WTC11 (cell line): ENCODE measurements at regions not wholly inside any gene's neighbourhood (a gene's known extent, or its start where the extent isn't known, plus 50 kb on each side); places are given as distances from the start of the nearest gene placed in this dataset.

Experiments used
- ATAC-seq: fragments of 200-7000 bp; cut with Tn5 transposase; 2 replicates; pipeline ENCODE4 v1.10.0; 2021; ENCODE audit warnings: mild to moderate bottlenecking, moderate library complexity
- CTCF ChIA-PET: fragments of 300-600 bp; sonication (Branson Sonifier 250); formaldehyde crosslinking; loops from one replicate; lab custom pipeline; 2021; ENCODE audit warnings: antibody characterized with exemption; lab: Charles Lee
- POLR2A ChIA-PET: fragments of 350-600 bp; sonication (Branson Sonifier 250); formaldehyde crosslinking; loops from one replicate; lab custom pipeline; 2021; ENCODE audit warnings: antibody characterized with exemption; lab: Charles Lee
- DNase-seq: peaks from one replicate; pipeline ENCODE4 v3.0.0; 2021; ENCODE audit warnings: low spot score
- H3K27ac Mint-ChIP-seq: 2 replicates; pipeline ENCODE4 v1.8.0; 2021; ENCODE audit warnings: mixed read lengths
- H3K27me3 Mint-ChIP-seq: 2 replicates; pipeline ENCODE4 v1.8.0; 2021; ENCODE audit warnings: low read depth, mild to moderate bottlenecking, moderate library complexity, mixed read lengths
- H3K36me3 Mint-ChIP-seq: 2 replicates; pipeline ENCODE4 v1.8.0; 2021; ENCODE audit warnings: mixed read lengths
- H3K4me1 Mint-ChIP-seq: 2 replicates; pipeline ENCODE4 v1.8.0; 2022; ENCODE audit warnings: mixed read lengths
- H3K4me3 Mint-ChIP-seq: 2 replicates; pipeline ENCODE4 v1.8.0; 2021; ENCODE audit warnings: mild to moderate bottlenecking, moderate library complexity, mixed read lengths
- H3K9me3 Mint-ChIP-seq: 2 replicates; pipeline ENCODE4 v1.8.0; 2021; ENCODE audit warnings: mixed read lengths
- ATF1 ChIP-seq: sonication (generic); formaldehyde crosslinking; IDR thresholded peaks from 2 replicates; pipeline ENCODE4 v1.8.1; 2023; ENCODE audit warnings: mild to moderate bottlenecking, moderate library complexity, missing genetic modification reagents
- EMX1 ChIP-seq: fragments of 250-450 bp; sonication (Bioruptor Pico); IDR thresholded peaks from 2 replicates; pipeline ENCODE4 v1.8.0; 2021; ENCODE audit warnings: mild to moderate bottlenecking
- JAZF1 ChIP-seq: fragments of 250-450 bp; sonication (Bioruptor Pico); IDR thresholded peaks from 2 replicates; pipeline ENCODE4 v1.9.0; 2021; ENCODE audit warnings: moderate library complexity, mild to moderate bottlenecking, inconsistent platforms
- MXD4 ChIP-seq: fragments of 250-450 bp; sonication (Bioruptor Pico); IDR thresholded peaks from 2 replicates; pipeline ENCODE4 v1.8.0; 2021; ENCODE audit warnings: mild to moderate bottlenecking, moderate library complexity, borderline replicate concordance
- RORB ChIP-seq: fragments of 250-450 bp; sonication (Bioruptor Pico); IDR thresholded peaks from 2 replicates; pipeline ENCODE4 v1.9.0; 2021; ENCODE audit warnings: mild to moderate bottlenecking
- SMAD3 ChIP-seq: sonication (generic); formaldehyde crosslinking; IDR thresholded peaks from 2 replicates; pipeline ENCODE4 v1.8.0; 2022; ENCODE audit warnings: missing genetic modification reagents, mild to moderate bottlenecking, borderline replicate concordance
- ZNF232 ChIP-seq: sonication (generic); formaldehyde crosslinking; IDR thresholded peaks from 2 replicates; pipeline ENCODE4 v1.8.0; 2022; ENCODE audit warnings: mild to moderate bottlenecking, missing genetic modification reagents
- ZNF671 ChIP-seq: fragments of 250-450 bp; sonication (Bioruptor Pico); IDR thresholded peaks from 2 replicates; pipeline ENCODE4 v1.8.0; 2021; ENCODE audit warnings: mild to moderate bottlenecking
- TF ChIP-seq, protein P1 (sequence below): sonication (generic); formaldehyde crosslinking; IDR thresholded peaks from 2 replicates; pipeline ENCODE4 v1.8.0; 2022; ENCODE audit warnings: mild to moderate bottlenecking, missing genetic modification reagents
- TF ChIP-seq, protein P2 (sequence below): sonication (generic); formaldehyde crosslinking; IDR thresholded peaks from 2 replicates; pipeline ENCODE4 v1.8.1; 2022; ENCODE audit warnings: low read depth, mild to moderate bottlenecking, moderate library complexity, missing genetic modification reagents, borderline replicate concordance
- TF ChIP-seq, protein P3 (sequence below): sonication (generic); formaldehyde crosslinking; IDR thresholded peaks from 2 replicates; pipeline ENCODE4 v1.8.1; 2023; ENCODE audit warnings: mild to moderate bottlenecking, missing genetic modification reagents, borderline replicate concordance
- TF ChIP-seq, protein P4 (sequence below): sonication (generic); formaldehyde crosslinking; IDR thresholded peaks from 2 replicates; pipeline ENCODE4 v1.8.0; 2023; ENCODE audit warnings: missing genetic modification reagents
- TF ChIP-seq, protein P5 (sequence below): sonication (generic); formaldehyde crosslinking; conservative IDR thresholded peaks from 2 replicates; pipeline ENCODE4 v1.8.1; 2022; ENCODE audit warnings: mild to moderate bottlenecking, missing genetic modification reagents
- TF ChIP-seq, protein P6 (sequence below): fragments of 250-450 bp; sonication (Bioruptor Pico); IDR thresholded peaks from 2 replicates; pipeline ENCODE4 v1.9.0; 2021; ENCODE audit warnings: mild to moderate bottlenecking
- TF ChIP-seq, protein P7 (sequence below): fragments of 250-450 bp; sonication (Bioruptor Pico); IDR thresholded peaks from 2 replicates; pipeline ENCODE4 v1.9.0; 2021; ENCODE audit warnings: mild to moderate bottlenecking, borderline replicate concordance
- TF ChIP-seq, protein P8 (sequence below): sonication (generic); formaldehyde crosslinking; IDR thresholded peaks from 2 replicates; pipeline ENCODE4 v1.8.0; 2022; ENCODE audit warnings: mild to moderate bottlenecking, missing genetic modification reagents
- TF ChIP-seq, protein P9 (sequence below): sonication (generic); formaldehyde crosslinking; IDR thresholded peaks from 2 replicates; pipeline ENCODE4 v1.8.0; 2023; ENCODE audit warnings: missing genetic modification reagents, mild to moderate bottlenecking, borderline replicate concordance

DNA sequence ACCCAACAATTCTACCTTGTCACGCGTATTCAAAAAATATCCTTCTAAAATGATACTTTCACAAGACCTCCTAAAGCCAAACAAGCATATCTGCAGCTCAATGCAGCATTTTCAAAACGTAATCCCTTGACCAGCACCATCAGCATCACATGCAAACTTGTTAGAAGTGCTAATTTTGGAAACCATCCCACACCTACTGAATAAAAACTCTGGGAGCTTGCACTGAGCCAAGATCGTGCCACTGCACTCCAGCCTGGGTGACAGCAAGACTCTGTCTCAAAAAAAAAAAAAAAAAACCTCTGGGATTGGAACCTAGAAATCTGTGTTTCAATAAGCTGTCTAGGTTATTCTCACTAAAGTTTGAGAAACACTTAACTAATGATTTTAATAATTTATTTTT is 223.3 kb upstream of the CCDC54 start (continued):
- TF ChIP-seq, protein P1, sequence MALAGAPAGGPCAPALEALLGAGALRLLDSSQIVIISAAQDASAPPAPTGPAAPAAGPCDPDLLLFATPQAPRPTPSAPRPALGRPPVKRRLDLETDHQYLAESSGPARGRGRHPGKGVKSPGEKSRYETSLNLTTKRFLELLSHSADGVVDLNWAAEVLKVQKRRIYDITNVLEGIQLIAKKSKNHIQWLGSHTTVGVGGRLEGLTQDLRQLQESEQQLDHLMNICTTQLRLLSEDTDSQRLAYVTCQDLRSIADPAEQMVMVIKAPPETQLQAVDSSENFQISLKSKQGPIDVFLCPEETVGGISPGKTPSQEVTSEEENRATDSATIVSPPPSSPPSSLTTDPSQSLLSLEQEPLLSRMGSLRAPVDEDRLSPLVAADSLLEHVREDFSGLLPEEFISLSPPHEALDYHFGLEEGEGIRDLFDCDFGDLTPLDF: no peak
- TF ChIP-seq, protein P2, sequence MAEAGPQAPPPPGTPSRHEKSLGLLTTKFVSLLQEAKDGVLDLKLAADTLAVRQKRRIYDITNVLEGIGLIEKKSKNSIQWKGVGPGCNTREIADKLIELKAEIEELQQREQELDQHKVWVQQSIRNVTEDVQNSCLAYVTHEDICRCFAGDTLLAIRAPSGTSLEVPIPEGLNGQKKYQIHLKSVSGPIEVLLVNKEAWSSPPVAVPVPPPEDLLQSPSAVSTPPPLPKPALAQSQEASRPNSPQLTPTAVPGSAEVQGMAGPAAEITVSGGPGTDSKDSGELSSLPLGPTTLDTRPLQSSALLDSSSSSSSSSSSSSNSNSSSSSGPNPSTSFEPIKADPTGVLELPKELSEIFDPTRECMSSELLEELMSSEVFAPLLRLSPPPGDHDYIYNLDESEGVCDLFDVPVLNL (CRISPR knock-in tag): no peak
- TF ChIP-seq ZNF671 (CRISPR knock-in tag) (no peak), SMAD3 (CRISPR knock-in tag) (no peak), RORB (CRISPR knock-in tag) (no peak)
- TF ChIP-seq, protein P3, sequence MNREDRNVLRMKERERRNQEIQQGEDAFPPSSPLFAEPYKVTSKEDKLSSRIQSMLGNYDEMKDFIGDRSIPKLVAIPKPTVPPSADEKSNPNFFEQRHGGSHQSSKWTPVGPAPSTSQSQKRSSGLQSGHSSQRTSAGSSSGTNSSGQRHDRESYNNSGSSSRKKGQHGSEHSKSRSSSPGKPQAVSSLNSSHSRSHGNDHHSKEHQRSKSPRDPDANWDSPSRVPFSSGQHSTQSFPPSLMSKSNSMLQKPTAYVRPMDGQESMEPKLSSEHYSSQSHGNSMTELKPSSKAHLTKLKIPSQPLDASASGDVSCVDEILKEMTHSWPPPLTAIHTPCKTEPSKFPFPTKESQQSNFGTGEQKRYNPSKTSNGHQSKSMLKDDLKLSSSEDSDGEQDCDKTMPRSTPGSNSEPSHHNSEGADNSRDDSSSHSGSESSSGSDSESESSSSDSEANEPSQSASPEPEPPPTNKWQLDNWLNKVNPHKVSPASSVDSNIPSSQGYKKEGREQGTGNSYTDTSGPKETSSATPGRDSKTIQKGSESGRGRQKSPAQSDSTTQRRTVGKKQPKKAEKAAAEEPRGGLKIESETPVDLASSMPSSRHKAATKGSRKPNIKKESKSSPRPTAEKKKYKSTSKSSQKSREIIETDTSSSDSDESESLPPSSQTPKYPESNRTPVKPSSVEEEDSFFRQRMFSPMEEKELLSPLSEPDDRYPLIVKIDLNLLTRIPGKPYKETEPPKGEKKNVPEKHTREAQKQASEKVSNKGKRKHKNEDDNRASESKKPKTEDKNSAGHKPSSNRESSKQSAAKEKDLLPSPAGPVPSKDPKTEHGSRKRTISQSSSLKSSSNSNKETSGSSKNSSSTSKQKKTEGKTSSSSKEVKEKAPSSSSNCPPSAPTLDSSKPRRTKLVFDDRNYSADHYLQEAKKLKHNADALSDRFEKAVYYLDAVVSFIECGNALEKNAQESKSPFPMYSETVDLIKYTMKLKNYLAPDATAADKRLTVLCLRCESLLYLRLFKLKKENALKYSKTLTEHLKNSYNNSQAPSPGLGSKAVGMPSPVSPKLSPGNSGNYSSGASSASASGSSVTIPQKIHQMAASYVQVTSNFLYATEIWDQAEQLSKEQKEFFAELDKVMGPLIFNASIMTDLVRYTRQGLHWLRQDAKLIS (CRISPR knock-in tag): no peak
- TF ChIP-seq, protein P4, sequence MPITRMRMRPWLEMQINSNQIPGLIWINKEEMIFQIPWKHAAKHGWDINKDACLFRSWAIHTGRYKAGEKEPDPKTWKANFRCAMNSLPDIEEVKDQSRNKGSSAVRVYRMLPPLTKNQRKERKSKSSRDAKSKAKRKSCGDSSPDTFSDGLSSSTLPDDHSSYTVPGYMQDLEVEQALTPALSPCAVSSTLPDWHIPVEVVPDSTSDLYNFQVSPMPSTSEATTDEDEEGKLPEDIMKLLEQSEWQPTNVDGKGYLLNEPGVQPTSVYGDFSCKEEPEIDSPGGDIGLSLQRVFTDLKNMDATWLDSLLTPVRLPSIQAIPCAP (CRISPR knock-in tag): no peak
- TF ChIP-seq, protein P5, sequence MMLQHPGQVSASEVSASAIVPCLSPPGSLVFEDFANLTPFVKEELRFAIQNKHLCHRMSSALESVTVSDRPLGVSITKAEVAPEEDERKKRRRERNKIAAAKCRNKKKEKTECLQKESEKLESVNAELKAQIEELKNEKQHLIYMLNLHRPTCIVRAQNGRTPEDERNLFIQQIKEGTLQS (CRISPR knock-in tag): no peak

DNA sequence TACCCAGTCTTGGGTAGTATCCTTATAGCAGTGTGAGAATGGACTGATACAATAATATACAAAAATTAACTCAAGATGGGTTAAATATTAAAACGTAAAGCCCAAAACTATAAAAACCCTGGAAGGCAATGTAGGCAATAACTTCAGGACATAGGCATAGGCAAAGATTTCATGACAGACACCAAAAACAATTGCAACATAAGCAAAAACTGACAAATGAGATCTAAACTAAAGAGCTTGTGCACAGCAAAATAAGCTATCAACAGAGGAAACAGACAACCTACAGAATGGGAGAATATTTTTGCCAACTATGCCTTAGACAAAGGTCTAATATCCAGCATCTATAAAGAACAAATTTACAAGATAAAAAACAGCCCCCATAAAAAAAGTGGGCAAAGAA is 204.8 kb upstream of the CCDC54 start:
- H3K27me3 Mint-ChIP-seq: no peaks in the 10 kb centered on the region
- H3K36me3 Mint-ChIP-seq: peaks cover 45% of the 10 kb centered on the region
- H3K4me1 Mint-ChIP-seq: no peaks in the 10 kb centered on the region
- POLR2A ChIA-PET: no interaction called here
- peaks cover 74% of the 10 kb centered on the region for H3K9me3 Mint-ChIP-seq
- no peak overlapping the region for H3K4me3 Mint-ChIP-seq
- DNase-seq: no peak
- no peak for ATAC-seq
- CTCF ChIA-PET: no interaction called here
- no peak overlapping the region for H3K27ac Mint-ChIP-seq
- TF ChIP-seq, protein P6, sequence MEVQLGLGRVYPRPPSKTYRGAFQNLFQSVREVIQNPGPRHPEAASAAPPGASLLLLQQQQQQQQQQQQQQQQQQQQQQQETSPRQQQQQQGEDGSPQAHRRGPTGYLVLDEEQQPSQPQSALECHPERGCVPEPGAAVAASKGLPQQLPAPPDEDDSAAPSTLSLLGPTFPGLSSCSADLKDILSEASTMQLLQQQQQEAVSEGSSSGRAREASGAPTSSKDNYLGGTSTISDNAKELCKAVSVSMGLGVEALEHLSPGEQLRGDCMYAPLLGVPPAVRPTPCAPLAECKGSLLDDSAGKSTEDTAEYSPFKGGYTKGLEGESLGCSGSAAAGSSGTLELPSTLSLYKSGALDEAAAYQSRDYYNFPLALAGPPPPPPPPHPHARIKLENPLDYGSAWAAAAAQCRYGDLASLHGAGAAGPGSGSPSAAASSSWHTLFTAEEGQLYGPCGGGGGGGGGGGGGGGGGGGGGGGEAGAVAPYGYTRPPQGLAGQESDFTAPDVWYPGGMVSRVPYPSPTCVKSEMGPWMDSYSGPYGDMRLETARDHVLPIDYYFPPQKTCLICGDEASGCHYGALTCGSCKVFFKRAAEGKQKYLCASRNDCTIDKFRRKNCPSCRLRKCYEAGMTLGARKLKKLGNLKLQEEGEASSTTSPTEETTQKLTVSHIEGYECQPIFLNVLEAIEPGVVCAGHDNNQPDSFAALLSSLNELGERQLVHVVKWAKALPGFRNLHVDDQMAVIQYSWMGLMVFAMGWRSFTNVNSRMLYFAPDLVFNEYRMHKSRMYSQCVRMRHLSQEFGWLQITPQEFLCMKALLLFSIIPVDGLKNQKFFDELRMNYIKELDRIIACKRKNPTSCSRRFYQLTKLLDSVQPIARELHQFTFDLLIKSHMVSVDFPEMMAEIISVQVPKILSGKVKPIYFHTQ (CRISPR knock-in tag): no peak
- no peak for TF ChIP-seq ZNF232 (CRISPR knock-in tag)
- TF ChIP-seq EMX1 (CRISPR knock-in tag): no peak
- TF ChIP-seq, protein P7, sequence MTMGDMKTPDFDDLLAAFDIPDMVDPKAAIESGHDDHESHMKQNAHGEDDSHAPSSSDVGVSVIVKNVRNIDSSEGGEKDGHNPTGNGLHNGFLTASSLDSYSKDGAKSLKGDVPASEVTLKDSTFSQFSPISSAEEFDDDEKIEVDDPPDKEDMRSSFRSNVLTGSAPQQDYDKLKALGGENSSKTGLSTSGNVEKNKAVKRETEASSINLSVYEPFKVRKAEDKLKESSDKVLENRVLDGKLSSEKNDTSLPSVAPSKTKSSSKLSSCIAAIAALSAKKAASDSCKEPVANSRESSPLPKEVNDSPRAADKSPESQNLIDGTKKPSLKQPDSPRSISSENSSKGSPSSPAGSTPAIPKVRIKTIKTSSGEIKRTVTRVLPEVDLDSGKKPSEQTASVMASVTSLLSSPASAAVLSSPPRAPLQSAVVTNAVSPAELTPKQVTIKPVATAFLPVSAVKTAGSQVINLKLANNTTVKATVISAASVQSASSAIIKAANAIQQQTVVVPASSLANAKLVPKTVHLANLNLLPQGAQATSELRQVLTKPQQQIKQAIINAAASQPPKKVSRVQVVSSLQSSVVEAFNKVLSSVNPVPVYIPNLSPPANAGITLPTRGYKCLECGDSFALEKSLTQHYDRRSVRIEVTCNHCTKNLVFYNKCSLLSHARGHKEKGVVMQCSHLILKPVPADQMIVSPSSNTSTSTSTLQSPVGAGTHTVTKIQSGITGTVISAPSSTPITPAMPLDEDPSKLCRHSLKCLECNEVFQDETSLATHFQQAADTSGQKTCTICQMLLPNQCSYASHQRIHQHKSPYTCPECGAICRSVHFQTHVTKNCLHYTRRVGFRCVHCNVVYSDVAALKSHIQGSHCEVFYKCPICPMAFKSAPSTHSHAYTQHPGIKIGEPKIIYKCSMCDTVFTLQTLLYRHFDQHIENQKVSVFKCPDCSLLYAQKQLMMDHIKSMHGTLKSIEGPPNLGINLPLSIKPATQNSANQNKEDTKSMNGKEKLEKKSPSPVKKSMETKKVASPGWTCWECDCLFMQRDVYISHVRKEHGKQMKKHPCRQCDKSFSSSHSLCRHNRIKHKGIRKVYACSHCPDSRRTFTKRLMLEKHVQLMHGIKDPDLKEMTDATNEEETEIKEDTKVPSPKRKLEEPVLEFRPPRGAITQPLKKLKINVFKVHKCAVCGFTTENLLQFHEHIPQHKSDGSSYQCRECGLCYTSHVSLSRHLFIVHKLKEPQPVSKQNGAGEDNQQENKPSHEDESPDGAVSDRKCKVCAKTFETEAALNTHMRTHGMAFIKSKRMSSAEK: no peak
- no peak for TF ChIP-seq ATF1 (CRISPR knock-in tag)
- TF ChIP-seq, protein P8, sequence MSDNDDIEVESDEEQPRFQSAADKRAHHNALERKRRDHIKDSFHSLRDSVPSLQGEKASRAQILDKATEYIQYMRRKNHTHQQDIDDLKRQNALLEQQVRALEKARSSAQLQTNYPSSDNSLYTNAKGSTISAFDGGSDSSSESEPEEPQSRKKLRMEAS (CRISPR knock-in tag): no peak
- TF ChIP-seq, protein P9, sequence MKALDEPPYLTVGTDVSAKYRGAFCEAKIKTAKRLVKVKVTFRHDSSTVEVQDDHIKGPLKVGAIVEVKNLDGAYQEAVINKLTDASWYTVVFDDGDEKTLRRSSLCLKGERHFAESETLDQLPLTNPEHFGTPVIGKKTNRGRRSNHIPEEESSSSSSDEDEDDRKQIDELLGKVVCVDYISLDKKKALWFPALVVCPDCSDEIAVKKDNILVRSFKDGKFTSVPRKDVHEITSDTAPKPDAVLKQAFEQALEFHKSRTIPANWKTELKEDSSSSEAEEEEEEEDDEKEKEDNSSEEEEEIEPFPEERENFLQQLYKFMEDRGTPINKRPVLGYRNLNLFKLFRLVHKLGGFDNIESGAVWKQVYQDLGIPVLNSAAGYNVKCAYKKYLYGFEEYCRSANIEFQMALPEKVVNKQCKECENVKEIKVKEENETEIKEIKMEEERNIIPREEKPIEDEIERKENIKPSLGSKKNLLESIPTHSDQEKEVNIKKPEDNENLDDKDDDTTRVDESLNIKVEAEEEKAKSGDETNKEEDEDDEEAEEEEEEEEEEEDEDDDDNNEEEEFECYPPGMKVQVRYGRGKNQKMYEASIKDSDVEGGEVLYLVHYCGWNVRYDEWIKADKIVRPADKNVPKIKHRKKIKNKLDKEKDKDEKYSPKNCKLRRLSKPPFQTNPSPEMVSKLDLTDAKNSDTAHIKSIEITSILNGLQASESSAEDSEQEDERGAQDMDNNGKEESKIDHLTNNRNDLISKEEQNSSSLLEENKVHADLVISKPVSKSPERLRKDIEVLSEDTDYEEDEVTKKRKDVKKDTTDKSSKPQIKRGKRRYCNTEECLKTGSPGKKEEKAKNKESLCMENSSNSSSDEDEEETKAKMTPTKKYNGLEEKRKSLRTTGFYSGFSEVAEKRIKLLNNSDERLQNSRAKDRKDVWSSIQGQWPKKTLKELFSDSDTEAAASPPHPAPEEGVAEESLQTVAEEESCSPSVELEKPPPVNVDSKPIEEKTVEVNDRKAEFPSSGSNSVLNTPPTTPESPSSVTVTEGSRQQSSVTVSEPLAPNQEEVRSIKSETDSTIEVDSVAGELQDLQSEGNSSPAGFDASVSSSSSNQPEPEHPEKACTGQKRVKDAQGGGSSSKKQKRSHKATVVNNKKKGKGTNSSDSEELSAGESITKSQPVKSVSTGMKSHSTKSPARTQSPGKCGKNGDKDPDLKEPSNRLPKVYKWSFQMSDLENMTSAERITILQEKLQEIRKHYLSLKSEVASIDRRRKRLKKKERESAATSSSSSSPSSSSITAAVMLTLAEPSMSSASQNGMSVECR (CRISPR knock-in tag): no peak
- no peak for TF ChIP-seq MXD4 (CRISPR knock-in tag)
- TF ChIP-seq JAZF1: no peak
